ENCODE measurements at regions not wholly inside any gene's neighbourhood (a gene's known extent, or its start where the extent isn't known, plus 50 kb on each side); places are given as distances from the start of the nearest gene placed in this dataset.

GRCh38 chr2:198232281-198232680 lies 427.9 kb downstream of the PLCL1 start:
- DNase-seq (ENCODE audit: low read depth, low spot score), result no peak

GRCh38 chr2:198231562-198231961 lies 427.2 kb downstream of the PLCL1 start:
- no peak for DNase-seq (ENCODE audit: low read depth, low spot score)

GRCh38 chr2:198220763-198221610 lies 416.6 kb downstream of the PLCL1 start:
- DNase-seq (ENCODE audit: low read depth, low spot score), result no peak

GRCh38 chr2:198219292-198219691 lies 414.9 kb downstream of the PLCL1 start:
- DNase-seq (ENCODE audit: low read depth, low spot score), result no peak

- DNase-seq (ENCODE audit: low read depth, low spot score), result no peak
Measured at GRCh38 chr2:198214114-198214596, 409.8 kb downstream of the PLCL1 start.

- no peak for DNase-seq (ENCODE audit: low read depth, low spot score)
Measured at GRCh38 chr2:198213253-198213652, 408.9 kb downstream of the PLCL1 start.

- DNase-seq (ENCODE audit: low read depth, low spot score), result no peak
Measured at GRCh38 chr2:198211706-198212105, 407.3 kb downstream of the PLCL1 start.

GRCh38 chr2:198203336-198204069 lies 399.1 kb downstream of the PLCL1 start:
- DNase-seq (ENCODE audit: low read depth, low spot score), result no peak
